Fibroblast of gingiva (primary cell): ENCODE measurements at regions not wholly inside any gene's neighbourhood (a gene's known extent, or its start where the extent isn't known, plus 50 kb on each side); places are given as distances from the start of the nearest gene placed in this dataset.
A peak's percentile ranks its signal among the peaks of the same experiment; 100 is the strongest.
"Not testable (repeated sequence)": the region's sequence is repeated elsewhere in the genome, so short reads cannot be mapped to it uniquely, and the experiment has no call there.

Experiments used
- DNase-seq: peaks from one replicate; pipeline ENCODE4 v3.0.0-alpha.2; 2011; ENCODE audit warnings: low read depth

DNA sequence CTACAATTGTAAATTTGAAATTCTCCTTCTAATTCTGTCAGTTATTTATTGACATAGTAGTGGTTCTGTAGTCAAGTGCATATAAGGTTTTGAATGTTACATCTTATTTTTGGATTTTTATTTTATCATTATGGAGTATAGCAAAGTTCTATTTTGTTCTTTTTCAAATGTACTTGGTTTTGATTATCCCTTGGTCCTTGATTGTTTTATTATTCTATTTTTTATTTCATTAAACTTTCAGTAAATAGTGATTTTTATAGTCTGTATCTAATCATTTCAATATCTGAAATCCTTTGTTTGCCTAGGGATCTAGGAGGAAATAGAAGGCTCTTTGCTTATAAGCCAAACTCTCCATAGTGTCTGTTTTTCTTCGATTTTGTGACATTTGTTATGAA lies 87.8 kb downstream of the HFE start:
- no peak for DNase-seq

DNA sequence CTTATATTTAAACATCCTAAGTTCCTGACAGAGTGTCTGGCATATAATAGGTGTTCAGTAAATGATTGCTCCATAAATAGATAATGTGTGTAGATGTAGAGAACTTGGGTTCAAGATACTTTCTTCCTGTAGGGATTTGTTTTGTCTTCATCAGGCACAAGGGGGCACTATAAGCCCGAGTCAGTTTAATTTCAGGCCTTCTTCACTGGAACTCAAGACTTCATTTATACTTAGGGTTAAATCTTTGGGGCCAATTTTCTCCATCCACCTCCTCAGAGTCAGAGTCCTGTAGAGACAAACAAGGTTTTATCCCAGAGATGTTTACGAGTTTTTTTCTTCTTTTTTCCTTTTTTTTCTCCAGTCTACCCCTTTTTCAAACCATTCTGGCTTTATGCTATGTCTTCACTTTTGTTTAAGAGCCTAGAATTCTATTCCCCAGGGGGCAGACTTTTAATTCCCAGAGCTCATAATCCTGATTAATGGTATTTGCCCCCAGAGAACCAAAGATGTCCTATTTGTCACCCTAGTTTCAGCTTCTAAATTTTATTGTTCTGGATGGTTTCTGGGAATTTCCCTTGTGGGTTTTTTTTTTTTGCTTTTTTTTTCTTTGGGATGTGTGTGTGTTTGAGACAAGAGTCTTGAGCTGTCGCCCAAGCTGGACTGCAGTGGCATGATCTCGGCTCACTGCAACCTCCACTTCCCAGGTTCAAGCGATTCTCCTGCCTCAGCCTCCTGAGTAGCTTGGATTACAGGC lies 88.4 kb downstream of the HFE start:
- peak; percentile 61 for DNase-seq

DNA sequence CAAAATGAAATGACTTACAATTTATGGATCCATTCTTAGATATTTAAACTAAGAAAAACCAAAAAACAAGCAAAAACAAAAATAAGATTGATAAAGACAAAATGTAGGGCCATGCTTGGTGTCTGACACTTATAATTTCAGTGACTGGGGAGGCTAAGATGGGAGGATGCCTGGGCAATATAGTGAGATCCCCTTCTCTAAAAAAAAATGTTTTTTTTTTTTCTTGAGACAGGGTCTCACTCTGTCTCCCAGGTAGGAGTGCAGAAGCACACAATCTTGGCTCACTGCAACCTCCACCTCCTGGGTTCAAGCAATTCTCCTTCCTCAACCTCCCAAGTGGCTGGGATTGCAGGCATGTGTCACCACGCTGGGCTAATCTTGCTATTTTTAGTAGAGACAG lies 92.4 kb downstream of the HFE start:
- no peak for DNase-seq

DNA sequence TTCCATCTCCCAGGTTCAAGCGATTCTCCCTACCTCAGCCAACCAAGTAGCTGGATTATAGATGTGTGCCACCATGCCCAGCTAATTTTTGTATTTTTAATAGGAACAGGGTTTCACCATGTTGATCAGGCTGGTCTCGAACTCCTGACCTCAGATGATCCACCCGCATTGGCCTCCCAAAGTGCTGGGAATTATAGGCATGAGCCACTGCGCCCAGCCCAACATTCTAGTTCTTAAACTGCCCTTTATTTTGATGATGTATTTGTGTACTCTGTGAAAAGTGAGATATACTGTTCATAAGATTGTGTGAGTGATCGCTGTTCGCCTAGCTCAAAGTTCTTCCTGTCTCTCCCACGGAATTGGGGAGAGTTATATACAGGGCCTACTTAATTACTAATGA lies 93.1 kb downstream of the HFE start:
- no peak for DNase-seq

DNA sequence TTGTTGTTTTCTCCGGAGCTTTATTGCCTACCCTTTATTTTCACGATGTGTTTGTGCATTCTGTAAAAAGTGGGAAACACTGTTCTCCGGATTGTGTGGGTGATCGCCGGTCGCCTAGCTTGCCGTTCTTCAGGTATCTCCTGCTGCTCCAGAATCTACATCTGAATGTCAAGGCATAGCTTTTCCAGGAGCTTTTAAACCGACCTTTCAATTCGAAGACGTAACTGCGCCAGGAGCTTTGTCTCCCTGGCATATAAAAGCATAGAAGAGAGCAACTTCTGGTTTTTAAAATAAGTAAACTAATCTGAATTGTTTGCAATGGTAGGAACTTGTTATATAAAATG lies 96.0 kb downstream of the HFE start:
- no peak for DNase-seq

DNA sequence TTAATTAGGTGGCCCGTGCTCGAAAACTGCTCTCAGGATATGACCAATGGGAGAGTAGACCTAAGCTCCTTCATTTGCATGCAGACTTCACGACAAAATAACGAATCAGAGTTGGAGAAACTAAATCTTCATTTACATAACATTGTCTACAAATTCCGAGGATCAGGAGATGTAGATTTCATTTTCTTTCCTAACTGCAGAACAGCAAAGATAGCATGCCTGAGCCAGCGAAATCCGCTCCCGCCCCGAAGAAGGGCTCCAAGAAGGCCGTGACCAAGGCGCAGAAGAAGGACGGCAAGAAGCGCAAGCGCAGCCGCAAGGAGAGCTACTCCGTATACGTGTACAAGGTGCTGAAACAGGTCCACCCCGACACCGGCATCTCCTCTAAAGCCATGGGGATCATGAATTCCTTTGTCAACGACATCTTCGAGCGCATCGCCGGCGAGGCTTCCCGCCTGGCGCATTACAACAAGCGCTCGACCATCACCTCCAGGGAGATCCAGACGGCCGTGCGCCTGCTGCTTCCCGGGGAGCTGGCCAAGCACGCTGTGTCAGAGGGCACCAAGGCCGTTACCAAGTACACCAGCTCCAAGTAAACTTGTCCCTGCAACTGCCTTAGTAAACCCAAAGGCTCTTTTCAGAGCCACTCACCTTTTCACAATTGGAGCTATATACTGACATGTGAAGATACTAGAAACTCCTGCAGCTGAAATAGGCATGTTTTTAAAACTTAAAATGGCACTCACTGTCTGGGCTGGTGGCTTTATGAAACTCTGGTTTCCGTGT lies 96.5 kb downstream of the HFE start:
- peak; percentile 87 for DNase-seq

DNA sequence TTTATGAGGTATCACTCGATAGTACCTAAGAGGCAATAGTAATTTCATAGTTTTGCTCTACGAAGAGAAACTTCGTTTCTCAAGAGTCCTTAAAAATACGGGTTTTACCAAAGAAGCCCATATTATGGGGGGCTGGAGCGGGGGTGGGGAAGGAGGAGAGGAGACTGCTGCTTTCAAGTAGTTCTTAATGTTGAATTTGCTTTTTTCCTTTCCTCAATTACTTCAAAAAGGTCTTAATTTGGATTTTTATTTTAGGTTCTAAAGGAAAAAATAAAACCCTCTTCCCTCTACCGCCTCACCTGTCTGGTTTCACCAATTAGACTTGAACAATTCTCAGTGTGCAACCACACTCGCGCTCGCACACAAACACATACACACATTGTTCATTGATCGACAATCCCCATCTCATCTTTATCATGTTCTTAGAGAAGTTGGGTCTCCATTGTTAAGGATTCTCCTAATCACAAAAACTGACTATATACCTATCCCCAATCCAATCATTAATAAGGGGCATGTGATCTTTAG lies 97.2 kb downstream of the HFE start:
- no peak for DNase-seq

DNA sequence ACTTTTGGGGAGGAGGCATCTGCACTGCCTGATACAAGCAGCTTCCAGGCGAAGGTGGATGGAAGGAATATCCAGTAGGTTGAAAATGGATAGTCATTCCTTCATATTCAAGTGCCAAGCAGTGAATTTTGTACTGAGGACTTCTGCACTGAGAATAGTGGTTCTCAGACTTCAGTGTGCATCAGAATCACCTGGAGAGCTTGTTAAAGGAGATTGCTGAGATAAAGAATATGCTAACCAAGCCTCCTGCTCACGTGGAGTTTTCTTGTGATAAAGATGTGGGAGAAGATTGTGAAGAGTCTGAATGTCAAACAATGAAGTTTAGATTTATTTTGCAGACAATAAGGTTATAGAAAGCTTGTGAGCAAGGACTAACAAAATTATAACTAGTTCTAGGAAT lies 97.8 kb downstream of the HFE start:
- DNase-seq: no peak

DNA sequence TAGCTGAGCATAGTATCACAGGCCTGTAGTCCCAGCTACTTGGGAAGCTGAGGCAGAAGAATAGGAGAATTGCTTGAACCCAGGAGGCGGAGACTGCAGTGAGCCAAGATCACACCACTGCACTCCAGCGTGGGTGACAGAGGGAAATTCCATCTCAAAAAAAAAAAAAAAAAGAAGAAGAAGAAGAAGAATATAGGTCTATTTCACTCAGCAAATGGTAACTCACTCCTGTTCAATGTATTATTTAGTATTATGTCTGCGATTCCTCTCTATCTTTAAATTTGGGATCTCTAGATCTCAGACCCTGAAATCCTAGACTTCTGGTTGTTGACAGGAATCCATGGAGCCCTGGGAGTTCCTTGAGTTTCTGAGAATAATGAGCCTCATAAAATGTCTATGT lies 98.6 kb downstream of the HFE start:
- no peak for DNase-seq

DNA sequence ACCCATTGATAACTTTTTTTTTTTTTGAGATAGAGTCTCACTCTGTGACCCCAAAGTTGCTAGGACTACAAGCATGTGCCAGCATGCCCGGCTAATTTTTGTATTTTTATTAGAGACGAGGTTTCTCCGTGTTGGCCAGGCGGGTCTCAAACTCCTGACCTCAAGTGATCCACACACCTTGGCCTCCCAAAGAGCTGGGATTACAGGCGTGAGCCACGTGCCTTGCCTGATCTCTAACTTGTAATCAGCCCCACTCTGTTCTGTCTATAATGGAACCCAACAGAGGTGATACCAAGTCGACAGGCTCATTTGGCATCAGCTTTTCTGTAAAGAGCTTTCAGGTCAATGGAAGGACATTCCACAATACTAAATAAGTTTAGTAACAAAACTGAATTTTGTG lies 99.4 kb downstream of the HFE start:
- no peak for DNase-seq

DNA sequence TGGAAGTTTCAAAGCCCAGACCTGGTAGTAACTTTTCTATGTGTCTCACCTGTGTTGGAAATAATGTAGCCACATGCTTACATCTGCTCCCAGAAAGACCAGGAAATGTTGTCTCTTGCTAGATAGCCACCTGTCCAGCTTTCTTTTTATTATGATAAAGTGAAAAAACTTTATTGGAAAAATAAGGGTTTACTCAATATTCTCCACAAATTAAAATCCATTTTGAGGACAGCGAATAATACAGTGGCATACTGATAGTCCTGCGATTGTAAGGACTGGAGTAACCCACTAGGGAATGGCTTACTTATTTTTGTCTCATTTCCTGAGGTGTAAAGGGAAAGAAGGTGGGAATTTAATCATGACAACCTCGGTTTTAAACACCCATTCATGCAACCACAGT lies 100.1 kb downstream of the HFE start:
- DNase-seq: no peak

DNA sequence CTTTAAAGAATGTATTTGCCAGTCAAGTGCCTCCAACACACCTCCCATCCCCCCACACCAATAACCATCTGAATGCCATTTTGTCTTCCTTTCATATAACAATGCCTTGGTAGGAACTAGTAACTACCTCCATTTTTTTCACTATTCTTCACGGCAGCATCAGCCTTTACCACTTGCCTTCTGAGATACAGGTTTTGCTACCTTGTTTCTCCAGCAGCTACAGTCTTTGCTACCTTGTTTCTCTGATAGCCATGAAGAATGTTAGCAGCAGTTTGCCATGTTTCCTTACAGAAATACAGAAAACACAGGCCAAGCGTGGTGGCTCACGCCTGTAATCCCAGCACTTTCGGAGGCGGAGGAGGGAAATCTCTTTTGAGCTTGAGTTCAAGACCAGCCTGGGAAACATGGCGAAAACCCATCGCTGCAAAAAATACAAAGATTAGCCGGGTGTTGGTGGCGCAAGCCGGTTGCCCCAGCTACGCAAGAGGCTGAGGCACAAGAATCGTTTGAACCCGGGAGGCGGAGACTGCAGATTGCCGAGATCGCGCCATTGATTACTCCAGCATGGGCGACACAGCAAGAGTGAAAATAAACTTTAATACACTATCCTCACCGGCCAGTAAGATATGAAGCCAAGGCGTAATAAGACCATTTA lies 100.9 kb downstream of the HFE start:
- DNase-seq: peak; percentile 65

DNA sequence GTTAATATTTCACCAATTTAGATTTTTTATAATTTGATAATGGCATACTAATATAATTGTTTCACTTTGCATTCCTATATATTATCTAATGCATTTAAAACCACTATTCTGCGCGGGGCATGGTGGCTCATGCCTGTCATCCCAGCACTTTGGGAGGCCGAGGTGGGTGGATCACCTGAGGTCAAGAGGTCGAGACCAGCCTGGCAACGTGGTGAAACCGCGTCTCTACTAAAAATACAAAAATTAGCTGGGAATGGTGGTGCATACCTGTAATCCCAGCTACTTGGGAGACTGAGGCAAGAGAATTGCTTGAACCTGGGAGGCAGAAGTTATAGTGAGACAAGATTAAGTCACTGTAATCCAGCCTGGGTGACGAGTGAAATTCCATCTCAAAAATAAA lies 104.3 kb downstream of the HFE start:
- DNase-seq: not testable (repeated sequence)

DNA sequence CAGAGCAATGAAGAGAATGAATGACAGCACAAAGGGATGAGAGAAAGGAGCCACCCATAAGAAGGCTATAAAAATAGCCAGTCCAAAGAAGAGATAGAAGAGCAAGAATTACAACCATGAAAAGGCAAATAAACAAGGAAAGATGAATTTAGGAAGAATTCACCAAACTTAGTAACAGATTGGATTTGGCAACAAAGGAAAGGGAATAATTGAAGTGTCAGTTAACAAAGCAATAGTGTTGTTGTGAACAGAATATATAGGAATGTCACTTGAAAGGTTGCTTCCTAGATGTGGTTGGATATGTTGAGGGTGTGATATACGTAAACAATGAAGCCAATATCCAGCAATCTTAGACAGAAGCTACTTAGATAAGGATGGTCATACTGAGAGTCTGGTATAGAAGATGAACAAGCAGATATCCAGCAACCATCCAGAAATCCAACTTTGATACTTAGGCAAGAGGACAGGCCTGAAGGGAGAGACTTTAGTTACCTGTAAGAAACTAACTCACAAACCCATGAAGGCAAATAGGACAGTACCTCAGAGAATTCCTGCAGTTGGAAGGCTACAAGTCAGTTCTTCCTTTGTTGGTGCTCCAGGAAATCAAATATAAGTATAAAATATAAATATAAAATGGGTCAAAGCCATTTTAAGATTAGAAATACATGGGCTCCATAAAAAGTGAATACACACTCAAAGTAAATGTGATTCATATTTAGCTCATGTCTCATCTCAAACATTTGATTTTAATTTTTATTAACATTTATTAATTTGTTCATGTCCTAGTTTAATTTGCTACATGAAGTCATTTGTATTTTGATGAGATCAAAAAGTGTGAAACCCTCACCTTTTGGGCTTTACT lies 106.5 kb downstream of the HFE start:
- no peak for DNase-seq

DNA sequence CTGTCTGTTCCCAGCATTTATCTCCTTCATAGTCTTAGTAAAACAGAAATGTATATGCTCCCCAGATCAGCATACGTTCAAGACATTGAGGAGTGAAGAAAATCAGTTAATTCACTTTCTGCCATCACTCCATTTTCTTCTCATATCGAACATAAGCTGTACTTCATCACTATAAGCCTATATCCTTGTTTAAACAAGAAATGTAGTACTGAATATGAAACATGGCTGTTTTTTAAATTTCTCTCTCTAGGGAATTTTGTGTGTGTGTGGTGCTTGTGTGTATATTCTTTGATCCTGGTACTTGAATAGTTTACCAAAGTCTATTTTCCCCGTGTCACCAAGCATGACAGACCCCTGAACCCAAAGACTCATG lies 107.1 kb downstream of the HFE start:
- DNase-seq: no peak

DNA sequence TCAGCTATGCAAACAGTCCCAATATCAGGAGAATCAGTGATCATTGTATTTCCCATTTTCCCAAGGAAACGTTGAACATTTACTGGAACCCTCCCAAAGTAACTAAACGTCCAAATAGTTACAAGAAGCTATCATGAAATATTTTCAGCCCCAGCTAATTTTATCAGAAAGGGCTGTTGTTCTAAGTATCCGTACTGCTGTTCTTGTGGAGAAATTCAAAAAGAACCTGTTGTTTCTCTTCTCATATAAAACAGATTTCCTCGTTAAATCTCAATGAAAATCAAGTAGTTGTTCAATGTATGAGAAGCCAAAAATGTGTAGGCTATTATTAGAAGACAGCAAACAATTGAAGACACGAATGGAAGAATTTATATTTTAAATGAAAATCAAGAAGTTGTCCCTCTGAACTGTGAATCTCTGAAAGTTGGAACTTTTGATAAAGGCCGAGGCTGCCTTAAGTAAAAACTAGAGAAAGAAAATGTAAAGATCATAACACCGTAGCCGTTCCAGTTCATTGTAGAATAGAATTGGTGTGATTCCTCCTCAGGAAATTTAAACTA lies 107.7 kb downstream of the HFE start:
- DNase-seq: no peak

DNA sequence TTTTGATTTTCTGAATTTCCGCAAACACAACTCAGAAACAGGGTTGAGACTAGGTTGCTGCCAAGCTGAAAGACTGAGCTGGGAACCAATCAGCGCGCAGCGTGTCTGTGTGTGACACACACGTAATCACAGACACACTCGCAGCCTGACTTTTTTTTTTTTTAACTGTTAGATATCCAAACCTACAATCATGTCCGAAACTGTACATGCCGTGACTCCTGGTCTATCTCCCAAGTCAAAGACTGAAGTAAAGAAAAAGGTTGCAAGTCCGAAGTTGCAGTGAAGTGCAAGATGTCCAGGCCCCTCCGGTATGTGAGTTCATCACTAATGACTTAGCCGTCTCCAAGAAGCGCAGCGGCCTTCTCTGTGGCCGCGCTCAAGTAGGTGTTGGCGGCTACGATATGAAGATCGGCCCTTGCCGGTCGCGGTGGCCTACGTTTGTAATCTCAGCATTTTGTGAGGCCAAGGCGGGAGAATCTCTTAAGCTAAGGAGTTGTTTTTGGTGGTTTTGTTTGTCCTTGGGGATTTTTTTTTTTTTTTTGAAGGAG lies 108.2 kb downstream of the HFE start:
- DNase-seq: peak; percentile 95

DNA sequence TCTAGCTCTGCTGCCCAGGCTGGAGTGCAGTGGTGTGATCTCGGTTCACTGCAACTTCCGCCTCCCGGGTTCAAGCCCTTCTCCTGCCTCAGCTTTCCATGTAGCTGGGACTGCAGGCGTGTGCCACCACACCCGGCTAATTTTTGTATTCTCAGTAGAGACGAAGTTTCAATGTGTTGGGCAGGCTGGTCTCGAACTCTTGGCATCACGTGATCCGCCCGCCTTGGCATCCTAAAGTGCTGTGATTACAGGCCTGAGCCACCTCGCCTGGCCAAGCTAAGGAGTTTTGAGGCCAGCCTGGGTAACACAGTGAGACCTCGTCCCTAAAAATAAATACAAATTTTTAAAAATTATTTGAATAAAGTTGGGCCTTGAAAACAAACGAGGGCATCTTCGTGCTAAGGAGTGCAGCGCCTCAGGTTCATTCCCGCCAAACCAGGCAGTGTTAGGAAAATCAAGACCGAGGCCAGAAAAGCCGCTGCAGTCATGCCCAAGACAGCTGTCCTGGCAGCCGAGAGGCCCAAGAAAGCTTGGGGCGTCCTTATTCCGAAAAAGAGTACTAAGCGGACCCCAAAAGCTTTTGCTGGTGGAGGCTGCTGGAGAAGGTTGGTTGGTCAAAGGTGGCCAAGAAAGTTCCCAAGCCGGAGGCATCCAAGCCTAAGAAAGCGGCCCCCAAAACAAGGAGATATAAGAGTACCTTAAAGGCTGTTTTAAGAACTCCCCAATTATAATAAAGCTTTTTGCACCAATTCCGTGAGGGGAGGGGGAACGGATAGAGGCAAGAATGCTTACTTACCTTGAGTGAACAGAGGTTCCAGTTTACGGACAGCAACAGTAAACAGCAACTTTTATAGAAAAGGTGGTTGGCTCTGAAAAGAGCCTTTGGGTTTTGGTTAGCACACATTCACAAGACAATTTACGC lies 109.0 kb downstream of the HFE start:
- peak; percentile 9 for DNase-seq

DNA sequence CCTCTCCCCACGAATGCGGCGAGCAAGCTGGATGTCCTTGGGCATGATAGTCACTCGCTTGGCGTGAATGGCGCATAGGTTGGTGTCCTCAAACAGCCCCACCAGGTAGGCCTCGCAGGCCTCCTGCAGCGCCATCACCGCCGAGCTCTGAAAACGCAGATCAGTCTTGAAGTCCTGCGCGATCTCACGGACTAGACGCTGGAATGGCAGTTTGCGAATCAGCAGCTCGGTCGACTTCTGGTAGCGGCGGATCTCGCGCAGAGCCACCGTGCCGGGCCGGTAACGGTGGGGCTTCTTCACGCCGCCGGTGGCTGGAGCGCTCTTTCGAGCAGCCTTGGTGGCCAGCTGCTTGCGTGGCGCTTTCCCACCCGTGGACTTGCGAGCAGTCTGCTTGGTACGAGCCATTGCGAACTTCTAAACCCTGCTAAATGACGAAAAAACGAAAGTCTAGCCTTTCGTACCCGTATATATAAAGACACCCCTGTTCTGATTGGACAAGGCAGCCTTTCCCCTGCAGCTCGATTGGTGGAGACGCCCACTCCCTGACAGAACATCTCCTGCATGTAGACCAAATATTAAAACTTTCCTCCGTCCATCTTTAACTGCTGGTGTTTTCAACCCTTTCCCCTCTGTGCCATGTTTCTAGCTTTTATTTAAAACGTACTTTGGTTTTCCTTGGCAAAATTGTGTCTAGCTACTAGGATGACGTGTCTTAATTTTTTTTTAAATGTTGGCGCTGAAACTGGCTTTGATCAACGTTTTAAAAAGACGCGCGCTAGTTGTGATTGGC lies 109.8 kb downstream of the HFE start:
- peak; percentile 90 for DNase-seq

DNA sequence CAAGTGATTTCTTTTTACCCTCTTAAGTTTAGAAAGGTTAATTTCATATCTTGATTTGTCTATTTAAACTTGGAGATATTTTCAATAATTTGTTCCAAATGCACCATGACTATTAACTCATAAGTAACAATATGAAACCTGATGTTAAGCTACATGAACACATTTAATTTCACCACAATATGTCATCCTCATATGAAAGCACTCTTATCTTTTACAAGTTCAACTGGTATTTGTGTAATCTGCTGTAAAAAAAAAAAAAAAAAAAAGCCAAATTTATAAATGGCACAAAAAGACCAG lies 110.4 kb downstream of the HFE start:
- no peak for DNase-seq
